Caki2 (cell line): ENCODE measurements at regions not wholly inside any gene's neighbourhood (a gene's known extent, or its start where the extent isn't known, plus 50 kb on each side); places are given as distances from the start of the nearest gene placed in this dataset.
"Not testable (repeated sequence)": the region's sequence is repeated elsewhere in the genome, so short reads cannot be mapped to it uniquely, and the experiment has no call there.

ENCODE experiments used
- DNase-seq: peaks from one replicate; pipeline ENCODE4 v3.0.0-alpha.2; 2015; ENCODE audit warnings: low read depth
- in situ Hi-C: cut with HindIII; loops from 2 replicates; pipeline ENCODE4 v1.10.0; 2016; ENCODE audit warnings: low sequenced_read_pairs, low pct_unique_long_range_greater_than_20kb, mixed read lengths

GRCh38 chr17:77516902-77517301, 376.1 kb downstream of the SEC14L1 start:
- in situ Hi-C loops, result no loop called here
- DNase-seq, result no peak

GRCh38 chr17:77521076-77521475, 380.3 kb downstream of the SEC14L1 start:
- no peak for DNase-seq
- in situ Hi-C loops, result no loop called here

GRCh38 chr17:77523540-77523939, 382.8 kb downstream of the SEC14L1 start:
- in situ Hi-C loops, result no loop called here
- DNase-seq, result no peak

- no peak for DNase-seq
- in situ Hi-C loops, result no loop called here
These were observed 385.5 kb downstream of the SEC14L1 start for GRCh38 chr17:77526259-77526711.

- DNase-seq, result no peak
- in situ Hi-C loops, result no loop called here
These were observed 386.1 kb downstream of the SEC14L1 start for GRCh38 chr17:77526728-77527350.

GRCh38 chr17:77527409-77527808, 386.6 kb downstream of the SEC14L1 start:
- no peak for DNase-seq
- in situ Hi-C loops, result no loop called here

- in situ Hi-C loops, result no loop called here
- DNase-seq, result no peak
These were observed 387.2 kb downstream of the SEC14L1 start for GRCh38 chr17:77527836-77528505.

- in situ Hi-C loops, result no loop called here
- DNase-seq, result no peak
These were observed 388.0 kb downstream of the SEC14L1 start for GRCh38 chr17:77528516-77529327.

GRCh38 chr17:77529328-77529650, 388.5 kb downstream of the SEC14L1 start:
- DNase-seq, result no peak
- in situ Hi-C loops, result no loop called here

GRCh38 chr17:77530591-77530990, 389.8 kb downstream of the SEC14L1 start:
- in situ Hi-C loops, result no loop called here
- no peak for DNase-seq

GRCh38 chr17:77531002-77531401, 390.2 kb downstream of the SEC14L1 start:
- in situ Hi-C loops, result no loop called here

GRCh38 chr17:77531641-77532040, 390.9 kb downstream of the SEC14L1 start:
- in situ Hi-C loops, result no loop called here
- no peak for DNase-seq

More at GRCh38 chr17:77531002-77531401, 390.2 kb downstream of the SEC14L1 start:
- DNase-seq, result no peak

GRCh38 chr17:77533697-77534096, 392.9 kb downstream of the SEC14L1 start:
- DNase-seq, in situ Hi-C loops: not testable (repeated sequence)

GRCh38 chr17:77534137-77534536, 393.4 kb downstream of the SEC14L1 start:
- DNase-seq, result no peak
- in situ Hi-C loops, result no loop called here

- in situ Hi-C loops, result no loop called here
- no peak for DNase-seq
These were observed 394.7 kb downstream of the SEC14L1 start for GRCh38 chr17:77535435-77535834.

GRCh38 chr17:77535892-77536291, 395.1 kb downstream of the SEC14L1 start:
- in situ Hi-C loops, result no loop called here
- no peak for DNase-seq

- in situ Hi-C loops, result no loop called here
- DNase-seq, result no peak
These were observed 396.8 kb downstream of the SEC14L1 start for GRCh38 chr17:77537566-77537965.

GRCh38 chr17:77540531-77540930, 399.8 kb downstream of the SEC14L1 start:
- DNase-seq, result no peak
- in situ Hi-C loops, result no loop called here

- in situ Hi-C loops, result no loop called here
- DNase-seq, result no peak
These were observed 400.2 kb downstream of the SEC14L1 start for GRCh38 chr17:77540975-77541374.
